Left colon (tissue), 2 donors: ENCODE measurements at regions not wholly inside any gene's neighbourhood (a gene's known extent, or its start where the extent isn't known, plus 50 kb on each side); places are given as distances from the start of the nearest gene placed in this dataset.
"Not testable (repeated sequence)": the region's sequence is repeated elsewhere in the genome, so short reads cannot be mapped to it uniquely, and the experiment has no call there.

Experiments
- ATAC-seq: fragments of 200-7000 bp; cut with Tn5 transposase; one replicate; pipeline ENCODE4 v1.9.1; 2020; ENCODE audit warnings: mild to moderate bottlenecking, moderate library complexity
- DNase-seq, 2 donors: peaks; one replicate each; pipeline ENCODE4 v3.0.0-alpha.2; 2020
- intact Hi-C, 2 donors: fragments of 100-400 bp; cut with DNase I in 1 of 2; cut with micrococcal nuclease in 1 of 2; formaldehyde crosslinking; loops; one replicate each; pipeline versions ENCODE4 v1.11.2 to v1.14.0; 2022; cut with DNase I, micrococcal nuclease
- donor health status: DM: no; HTN: no; CAD: no.
- donor health status: DM: yes; HTN: yes; CAD: no.

DNA sequence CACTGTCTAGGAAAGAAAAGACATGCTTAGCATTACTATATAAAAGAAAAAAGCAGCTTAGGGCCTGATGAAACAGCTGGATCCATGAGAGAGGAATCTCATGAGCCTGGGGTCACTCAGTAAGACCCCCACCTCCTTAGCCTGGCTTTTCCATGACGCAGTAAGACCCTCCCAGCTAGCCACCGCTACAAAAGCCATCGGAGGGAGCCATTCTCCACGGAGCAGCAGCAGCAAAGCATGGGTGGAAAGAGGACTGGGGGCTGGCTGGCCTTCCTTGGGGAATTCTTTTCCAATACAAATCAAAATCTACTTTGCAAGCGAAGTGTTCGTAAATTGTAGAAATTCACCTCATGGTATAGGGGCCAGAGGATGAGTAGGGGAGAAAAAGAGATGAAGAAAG is 91.8 kb downstream of the SOD2 start:
- intact Hi-C loops = no loop called here
- ATAC-seq (no peak), DNase-seq (no peak)

DNA sequence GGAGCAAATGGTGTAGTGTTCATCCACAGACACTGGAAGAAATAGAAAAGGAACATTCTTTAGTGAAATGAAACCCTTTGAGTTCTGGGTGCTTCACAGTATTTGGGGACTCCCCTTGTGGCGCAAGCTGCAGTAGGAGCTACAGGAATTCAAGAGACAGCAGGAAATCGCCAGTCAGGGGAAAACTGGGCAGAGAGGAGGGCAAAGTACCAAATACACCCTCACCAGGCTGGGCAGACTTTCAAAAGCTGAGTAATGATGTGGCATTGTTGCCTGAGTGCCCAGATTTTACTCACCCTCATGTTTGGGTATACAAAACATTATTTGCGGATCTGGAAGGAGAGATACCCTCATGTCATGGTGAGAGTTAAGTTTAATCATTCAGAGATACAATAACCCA is 97.9 kb downstream of the SOD2 start:
- DNase-seq = no peak
- intact Hi-C loops = no loop called here
- ATAC-seq = no peak

DNA sequence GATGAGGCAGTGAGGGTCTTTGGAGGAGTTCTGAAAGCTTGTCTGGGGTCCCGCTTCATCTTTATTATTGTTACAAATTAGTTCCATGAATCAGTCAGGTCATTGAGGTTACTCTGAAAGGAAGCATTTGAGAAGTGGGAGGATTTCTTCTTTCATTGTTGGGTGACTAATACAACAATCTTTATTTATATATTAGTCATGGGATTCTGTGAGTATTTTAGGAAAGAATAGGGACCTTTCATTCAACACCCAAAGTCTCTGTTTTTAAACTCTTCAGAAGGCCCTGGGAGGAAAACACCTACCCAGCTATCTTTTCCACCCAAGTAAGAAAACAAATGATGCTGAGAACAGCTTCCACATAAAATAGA is 98.3 kb downstream of the SOD2 start:
- ATAC-seq (no peak), DNase-seq (no peak)
- intact Hi-C loops = no loop called here

DNA sequence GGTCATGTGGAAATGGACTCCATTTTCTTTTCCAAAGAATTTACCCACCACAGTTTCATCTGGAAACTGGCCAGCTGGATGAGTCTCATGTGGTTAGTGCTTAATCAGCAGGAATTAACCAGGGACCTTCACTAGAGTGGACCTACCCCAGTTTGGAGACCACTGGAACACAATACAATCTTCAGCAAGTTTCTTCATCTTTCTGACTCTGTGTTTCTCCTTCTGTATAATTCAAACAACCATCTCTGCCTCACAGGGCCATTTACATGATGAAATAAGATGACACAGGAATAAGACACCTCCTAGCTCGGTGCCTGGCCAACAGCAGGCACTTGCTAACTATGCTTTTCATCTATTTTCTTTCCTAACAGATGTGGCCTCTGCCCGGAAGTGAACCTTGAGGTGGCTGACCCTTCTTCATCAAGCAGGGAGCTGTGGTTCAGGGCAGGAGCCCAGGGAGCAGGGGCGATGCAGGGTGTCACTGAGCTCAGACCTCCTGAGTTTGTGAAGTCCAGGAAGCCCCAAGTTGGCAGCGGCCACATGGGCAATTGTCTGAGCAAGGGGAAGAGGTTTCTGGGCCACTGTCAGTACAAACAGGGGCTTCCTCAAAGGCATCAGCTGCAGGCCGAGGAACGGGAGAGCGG is 98.8 kb downstream of the SOD2 start:
- intact Hi-C loops = no loop called here
- DNase-seq (no peak), ATAC-seq (no peak)

DNA sequence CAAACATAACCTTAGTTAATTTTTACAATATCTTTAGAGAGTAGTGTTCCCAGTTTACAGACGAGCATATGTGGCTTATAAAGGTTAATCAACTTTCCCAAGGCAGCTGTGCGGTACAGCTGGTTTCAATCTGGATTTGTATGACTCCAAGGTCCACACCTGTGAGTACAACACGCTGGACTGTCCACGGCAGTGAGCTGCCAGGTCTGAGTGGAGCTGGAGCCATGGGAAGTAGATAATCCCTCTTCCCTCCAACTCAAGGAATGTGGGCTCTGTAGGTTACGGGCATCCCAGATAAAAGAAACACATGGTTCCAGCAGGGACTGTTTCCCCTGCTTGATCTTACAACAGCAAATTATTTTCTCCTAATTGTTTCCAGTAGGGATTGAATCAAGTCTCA is 102.2 kb downstream of the SOD2 start:
- ATAC-seq (no peak), DNase-seq (no peak)
- intact Hi-C loops = no loop called here

DNA sequence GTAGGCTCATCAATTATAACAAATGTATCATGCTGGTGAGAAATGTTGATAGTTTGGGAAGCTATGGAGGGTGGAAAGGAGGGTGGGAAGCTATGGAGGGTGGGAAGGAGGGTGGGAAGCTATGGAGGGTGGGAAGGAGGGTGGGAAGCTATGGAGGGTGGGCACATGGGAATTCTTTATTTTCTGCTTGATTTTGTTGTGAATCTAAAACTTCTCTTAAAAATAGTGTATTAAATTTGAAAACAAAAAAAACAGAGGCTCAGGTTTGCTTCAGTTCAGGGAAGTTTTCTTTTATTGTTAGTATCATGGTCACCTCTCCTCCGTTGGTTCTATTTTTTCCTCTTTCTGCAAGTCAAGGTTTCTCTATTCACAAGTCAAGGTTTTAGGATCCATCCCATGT is 106.4 kb downstream of the SOD2 start:
- ATAC-seq = no peak
- DNase-seq = no peak
- intact Hi-C loops = no loop called here

DNA sequence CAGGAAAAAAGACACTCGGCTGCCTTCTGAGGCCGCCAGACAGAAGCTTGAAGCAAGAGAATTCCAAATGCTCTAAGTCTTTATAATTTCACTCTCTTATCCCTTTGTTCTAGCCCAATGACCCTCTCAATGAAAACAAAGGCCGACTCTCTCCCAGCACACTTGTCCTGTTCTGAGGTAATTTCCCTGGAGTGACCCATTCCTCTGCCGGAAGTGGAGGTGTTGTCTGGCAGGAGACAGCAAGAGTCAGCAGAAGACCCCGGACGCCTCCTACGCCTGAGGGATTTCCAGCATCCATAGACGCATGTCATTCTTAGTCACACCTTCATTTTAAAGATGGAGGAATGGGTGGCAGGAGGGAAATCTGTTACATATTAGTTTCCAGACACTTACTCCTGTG is 110.3 kb downstream of the SOD2 start:
- intact Hi-C loops = no loop called here
- DNase-seq (no peak), ATAC-seq (no peak)

DNA sequence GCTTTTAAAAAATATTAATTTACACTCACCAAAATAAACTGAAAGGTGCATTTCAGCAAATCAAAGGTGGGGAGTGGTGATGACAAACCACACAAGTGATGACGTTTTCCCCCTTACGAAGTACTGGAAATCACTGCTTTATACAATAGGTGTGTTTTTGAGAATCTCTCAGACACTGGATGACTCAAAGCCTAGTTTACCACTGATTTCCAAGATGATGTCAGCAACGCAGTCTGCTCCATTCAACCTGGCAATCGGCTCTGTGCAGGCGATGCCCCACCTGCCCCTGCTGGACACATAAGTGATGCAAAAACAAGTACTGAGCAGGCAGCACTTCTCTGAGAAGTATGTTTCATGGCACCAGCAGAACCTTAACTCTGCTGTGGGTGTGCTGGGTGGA is 114.4 kb downstream of the SOD2 start:
- intact Hi-C loops = no loop called here
- DNase-seq = no peak
- ATAC-seq = no peak

DNA sequence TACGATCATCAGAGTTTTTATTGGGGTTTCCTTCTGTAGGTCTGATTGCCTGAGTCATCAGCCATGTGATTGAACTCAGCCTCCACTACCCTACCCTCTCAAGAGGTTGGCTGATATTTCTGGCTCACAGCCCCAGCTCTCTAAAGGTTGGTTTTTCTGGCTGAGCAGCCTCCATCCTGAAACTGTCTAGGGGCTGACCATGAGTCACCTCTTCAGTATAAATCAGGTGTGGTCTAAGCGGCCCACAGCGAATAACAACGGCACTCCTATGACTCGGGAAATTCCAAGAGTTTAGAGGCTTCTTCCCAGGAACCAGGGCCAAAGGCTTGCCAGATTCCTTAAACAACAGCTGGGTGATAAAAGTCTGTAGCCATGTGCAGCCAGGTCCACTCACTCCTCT is 115.5 kb downstream of the SOD2 start:
- intact Hi-C loops = no loop called here
- no peak for DNase-seq
- ATAC-seq = no peak

DNA sequence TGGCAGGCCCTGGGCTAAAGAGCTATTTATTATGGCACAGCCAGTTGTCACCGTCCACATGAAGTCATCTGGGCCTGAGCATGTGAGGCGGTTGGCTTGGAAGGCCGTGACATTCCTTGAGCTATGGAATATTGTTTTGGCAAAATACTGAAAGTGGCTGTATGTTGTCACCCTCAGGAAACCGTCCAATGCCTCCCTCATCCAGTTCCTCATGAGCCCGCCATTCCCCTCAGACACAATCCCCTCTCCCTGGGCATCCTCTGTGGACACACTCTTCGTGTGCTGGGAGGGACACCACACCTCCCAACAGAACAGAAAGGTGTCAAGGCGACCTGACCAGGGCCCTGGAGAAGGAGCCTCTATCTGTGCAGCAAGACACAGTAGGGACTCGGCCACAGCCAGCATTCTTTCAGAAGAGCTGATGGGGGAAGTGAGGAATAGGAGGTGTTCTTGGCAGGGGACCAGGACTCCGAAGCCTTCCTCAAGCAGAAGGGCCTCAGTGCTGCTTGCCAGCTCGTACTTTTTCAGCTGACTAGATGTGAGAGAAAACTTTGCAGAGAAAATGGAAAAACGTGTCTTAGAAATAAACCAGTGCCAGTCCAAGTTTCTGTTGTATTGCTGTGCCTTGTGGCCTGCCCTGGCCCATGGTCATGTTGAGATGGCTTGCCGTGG is 120.5 kb downstream of the SOD2 start:
- ATAC-seq (no peak), DNase-seq (no peak)
- intact Hi-C loops = no loop called here

DNA sequence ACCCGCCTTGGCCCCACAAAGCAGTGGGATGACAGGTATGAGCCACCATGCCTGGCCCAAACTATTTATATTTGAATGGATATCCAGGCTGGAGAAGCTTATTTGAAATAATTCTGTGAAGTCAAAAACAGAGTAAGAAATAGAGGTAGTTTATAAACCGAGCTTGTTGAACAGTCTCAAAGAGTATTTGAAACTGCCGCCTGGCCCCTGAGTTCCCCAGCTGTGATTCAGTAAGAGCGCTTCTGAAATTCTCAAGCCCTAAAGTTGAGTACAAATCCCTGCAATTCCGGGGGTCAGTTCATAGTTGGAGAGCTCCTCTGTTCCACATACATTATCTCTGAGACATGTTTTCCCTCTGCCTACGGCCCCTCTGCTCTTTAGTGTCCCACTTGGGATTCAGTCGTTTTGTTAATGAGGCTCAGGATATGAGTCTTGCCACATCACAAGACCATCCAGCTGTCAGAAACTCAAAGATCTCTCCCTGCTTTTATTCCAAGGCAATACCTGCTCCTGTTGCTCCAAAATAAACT is 127.8 kb downstream of the SOD2 start:
- intact Hi-C loops = no loop called here
- no peak for DNase-seq
- no peak for ATAC-seq

DNA sequence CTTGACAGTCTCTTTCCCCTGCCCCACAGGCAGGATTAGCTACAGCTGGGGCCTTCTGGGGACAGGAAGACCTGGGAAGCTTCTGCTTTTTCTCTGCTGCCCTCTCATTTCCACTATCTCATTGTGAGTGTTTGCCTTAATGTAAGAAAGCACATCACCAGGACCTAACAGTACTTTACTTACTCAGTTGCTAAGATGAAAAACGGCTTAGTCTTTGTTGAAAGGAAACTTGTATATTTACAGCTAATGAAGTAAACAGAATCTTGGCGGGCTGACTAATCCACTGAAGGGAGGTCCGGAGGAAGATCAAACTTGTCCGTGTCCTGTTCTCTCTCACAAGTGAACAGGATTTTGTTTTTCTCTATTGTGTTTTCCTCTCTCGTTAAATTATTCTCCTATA is 128.6 kb downstream of the SOD2 start:
- intact Hi-C loops = no loop called here
- DNase-seq (no peak), ATAC-seq (no peak)

DNA sequence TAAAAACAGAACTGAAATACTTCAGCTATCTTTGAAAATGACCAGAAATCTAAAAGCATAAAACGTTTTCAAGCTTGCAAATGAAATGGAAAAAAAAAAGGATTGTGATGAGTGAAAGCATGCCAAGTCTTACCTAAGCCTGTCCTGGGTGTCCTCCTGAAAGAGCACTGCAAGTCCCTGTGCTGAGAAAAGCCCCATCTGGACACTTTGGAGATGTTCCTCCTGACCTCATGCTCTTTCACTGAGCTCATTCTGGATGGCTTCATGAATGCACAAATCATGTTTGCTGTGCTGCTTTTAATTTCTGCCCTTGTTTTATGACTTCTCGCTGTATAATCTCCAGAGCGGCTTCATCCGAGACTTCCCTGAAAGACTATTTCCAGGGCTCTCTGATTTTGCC is 136.0 kb downstream of the SOD2 start:
- intact Hi-C loops = no loop called here
- ATAC-seq (no peak), DNase-seq (no peak)

DNA sequence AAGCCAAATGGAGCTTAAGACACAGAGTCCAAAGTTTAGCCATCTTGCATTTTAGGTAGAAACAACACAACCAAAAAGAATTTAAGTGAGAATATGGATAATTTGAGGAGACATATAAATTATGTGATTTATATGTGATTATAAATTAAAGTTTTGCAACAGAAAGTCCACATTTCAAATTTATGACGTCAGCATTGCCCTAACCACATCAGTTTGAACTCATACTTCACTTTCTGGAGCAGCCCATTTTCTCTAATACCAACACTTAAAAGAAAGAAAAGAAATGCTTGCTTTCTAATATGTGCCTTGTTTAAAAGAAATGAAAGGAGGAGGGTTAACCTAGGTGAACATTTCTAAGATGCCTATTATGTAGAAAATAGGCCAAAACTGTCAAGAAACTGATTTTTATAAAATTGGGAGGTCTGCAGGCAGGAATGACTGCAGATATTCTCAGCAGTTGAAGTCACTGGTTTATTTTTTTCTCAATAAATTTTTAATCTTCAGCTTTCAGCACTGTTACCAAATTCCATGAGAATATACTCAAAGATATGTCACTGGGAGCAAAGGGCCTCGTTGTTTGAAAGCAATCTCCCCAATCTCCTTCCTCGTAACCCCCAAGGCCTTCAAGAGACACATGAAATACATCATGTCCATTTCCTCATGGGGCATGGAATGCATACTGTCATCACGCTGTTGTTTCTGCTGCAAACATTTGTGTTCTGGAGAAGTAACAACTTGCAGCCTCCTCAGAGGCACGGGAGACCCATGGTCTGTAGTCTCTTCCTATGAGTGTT is 137.8 kb downstream of the SOD2 start:
- no peak for DNase-seq
- no peak for ATAC-seq
- intact Hi-C loops = no loop called here

DNA sequence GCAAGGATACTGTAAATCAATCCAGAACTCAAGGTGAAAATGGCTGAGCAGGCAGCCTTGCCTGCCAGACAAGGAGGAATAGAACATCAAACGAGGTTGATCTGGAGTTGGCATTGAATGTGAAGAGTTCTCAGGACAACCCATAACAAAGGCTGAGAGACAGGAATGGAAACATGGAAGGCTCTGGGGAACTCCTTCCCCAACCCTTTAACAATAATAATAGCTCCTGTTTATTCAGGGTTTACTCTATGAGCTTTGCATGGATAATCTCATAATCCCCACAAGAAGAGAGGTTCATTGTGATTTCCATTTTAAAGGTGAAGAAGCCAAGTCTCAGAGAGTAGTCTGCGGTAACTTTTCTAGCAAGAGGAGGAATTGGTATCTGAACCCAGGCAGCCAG is 151.7 kb downstream of the SOD2 start:
- ATAC-seq (no peak), DNase-seq (no peak)
- intact Hi-C loops = no loop called here

DNA sequence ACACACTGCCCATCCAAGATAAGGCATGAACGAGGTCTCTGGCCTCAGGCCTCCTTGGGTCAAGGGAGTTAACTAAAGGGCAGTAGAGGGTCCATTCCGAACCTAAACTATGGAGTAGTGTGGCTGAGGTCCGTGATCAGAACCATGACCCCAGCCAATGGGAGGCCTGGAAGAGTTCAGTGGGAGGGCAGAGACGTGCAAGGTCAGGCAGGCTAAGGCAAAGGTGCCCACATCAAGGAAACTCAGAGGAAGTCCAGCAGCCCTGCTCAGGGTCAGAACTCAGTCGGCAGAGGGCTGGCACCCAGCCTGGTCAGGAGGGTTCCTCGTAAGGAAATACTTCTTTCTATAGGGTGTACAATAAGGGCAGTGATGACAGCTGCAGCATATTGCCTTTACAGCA is 152.2 kb downstream of the SOD2 start:
- intact Hi-C loops = no loop called here
- ATAC-seq (no peak), DNase-seq (no peak)

DNA sequence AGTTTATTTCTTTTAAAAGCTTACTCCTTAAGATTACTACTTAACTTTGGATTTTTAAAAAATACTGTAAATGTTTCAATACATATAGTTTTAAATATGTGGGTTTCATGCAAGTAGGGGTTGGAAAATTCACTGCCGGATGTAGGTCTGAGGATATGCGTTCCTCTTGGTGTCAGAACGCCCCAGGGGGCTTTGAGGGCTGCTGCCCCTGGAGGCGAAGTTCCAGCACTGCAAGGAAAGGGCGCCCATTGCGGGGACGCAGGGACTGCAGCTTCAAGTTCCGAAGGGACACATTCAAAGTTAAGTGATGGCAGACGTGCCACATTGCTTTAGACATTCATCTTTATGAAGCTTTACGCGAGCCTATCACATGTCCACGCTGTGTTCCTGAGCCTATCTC is 152.9 kb downstream of the SOD2 start:
- ATAC-seq = no peak
- no peak for DNase-seq
- intact Hi-C loops = no loop called here

DNA sequence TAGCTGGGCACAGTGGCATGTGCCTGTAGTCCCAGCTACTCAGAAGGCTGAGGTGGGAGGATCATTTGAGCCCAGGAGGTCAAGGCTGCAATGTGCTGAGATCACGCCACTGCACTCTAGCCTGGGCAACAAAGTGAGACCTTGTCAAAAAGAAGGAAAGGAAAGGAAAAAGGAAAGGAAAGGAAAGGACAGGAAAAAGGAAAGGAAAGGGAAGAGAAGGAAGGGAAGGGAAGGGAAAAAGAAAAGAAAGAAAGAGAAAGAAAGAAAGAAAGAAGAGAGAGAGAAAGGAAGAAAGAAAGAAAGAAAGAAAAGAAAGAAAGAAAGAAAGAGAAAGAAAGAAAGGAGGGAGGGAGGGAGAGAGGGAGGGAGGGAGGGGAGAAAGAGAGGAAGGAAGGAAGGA is 155.0 kb downstream of the SOD2 start:
- ATAC-seq, DNase-seq, intact Hi-C loops: not testable (repeated sequence)

DNA sequence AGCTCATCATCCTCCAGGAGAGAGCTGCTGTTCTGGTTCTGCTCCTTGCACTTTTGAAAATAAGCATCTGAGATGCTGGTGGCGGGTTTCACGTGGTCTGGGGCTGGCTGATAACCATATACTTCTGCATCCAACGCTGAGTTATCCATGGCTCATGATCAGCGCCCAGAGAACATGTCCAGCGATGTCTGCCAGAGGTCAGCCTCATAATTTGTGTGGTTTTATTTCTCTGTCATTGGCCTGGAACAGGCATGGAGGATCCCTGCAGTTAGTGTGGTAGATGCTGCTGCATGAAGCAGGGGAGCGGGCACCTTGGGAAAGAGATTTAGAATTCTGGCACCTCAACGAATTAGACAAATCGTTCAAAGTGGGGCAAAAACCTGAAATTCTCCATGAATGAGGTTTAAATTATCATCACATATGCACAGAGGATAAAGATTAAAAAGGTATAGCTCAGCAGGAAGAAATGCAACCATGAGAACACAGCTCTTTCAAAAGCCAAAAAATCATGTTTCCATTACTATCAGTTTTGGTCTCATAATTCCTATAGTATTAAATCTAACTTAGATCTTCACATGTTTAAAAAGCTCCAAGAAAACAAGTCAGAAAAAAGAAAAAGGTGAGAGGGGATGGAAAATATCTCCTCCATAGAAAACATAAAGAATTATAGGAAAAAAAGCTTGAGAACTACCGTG is 157.2 kb downstream of the SOD2 start:
- no peak for ATAC-seq
- intact Hi-C loops = no loop called here
- DNase-seq = no peak

DNA sequence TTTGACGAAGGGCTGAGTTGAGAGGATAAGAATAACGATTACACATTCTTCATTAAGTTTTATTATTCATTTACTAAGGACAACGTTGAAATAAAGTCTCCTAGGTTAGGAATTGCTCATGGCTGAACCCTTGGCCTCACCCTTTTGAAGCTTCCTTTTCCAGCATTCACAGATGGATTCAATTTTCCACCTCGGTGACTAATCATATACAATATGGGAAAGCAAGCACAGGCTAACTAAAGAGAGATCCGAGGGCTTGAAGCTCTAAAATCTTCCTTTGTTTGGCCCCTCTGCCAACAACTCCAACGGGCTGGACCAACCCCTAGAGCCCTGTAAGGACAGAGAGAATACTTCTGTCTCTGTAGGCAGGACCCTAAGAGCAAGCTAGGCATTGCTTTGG is 159.5 kb downstream of the SOD2 start:
- intact Hi-C loops = no loop called here
- no peak for ATAC-seq
- DNase-seq = no peak
